ENCODE measurements at regions not wholly inside any gene's neighbourhood (a gene's known extent, or its start where the extent isn't known, plus 50 kb on each side); places are given as distances from the start of the nearest gene placed in this dataset.
"Not testable (repeated sequence)": the region's sequence is repeated elsewhere in the genome, so short reads cannot be mapped to it uniquely, and the experiment has no call there.

DNA sequence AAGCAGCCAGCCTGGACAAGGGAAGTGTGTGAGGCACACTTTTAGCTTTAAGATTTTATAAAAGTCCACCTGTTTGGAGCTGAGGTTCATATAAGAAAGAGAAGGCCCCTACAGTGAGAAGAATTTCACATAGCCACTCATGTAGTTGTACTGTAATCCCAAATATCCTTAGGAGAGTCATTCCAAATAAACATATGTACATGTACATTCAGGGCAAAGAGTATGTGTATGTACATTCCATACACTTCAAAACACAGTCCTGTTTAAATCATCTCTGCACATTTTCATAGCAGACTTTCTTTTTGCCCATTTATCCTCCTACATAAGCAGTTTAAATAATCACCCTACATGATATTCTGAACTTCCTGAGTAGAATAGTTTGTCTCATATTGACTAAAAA, 87.6 kb downstream of the GPR65 start:
- TF ChIP-seq CTCF (IDR thresholded peaks at IDR 0.05; ENCODE audit: insufficient read depth, low read depth, low read length) = no peak
- no peak for DNase-seq (ENCODE audit: low read depth)
- no peak overlapping the region for H3K4me3 ChIP-seq (ENCODE audit: low read depth, low read length)

DNA sequence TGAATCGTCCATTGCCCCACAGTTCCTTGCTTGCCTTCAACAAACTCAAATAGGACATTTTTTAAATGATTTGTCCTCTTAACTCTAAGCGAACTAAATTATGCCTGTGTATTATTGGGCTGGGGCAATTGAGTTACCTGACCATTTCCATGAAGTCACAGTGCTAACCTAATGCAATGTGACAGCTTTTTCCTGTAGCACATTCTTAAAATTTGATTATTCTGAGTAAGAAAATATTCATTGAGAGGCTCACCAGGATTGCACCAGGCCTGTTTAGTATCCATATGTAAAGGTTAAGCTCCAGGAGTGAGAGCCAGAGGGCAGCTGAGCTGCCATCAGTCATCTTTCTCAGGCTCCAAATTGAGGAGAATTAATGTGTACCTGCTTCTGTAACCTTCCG, 90.9 kb downstream of the GPR65 start:
- DNase-seq (ENCODE audit: low read depth) = no peak
- no peak overlapping the region for H3K4me3 ChIP-seq (ENCODE audit: low read depth, low read length)
- no peak for TF ChIP-seq CTCF (IDR thresholded peaks at IDR 0.05; ENCODE audit: insufficient read depth, low read depth, low read length)

DNA sequence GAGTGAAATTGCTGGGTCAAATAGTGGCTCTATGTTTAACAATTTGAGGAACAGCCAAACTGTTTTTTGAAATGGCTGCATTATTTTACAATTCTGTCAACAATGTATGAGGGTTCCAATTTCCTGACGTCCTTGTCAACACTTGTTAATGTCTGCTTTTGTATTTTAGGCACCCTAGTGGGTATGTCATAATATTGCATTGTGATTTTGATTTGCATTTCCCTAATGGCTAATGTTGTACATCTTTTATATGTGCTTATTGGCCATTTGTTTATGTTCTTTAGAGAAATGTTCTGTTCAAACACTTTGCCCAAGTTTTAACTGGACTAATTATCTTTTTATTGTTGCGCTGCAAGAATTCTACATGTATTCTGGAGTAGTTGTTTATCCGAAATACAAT, 93.2 kb downstream of the GPR65 start:
- no peak for TF ChIP-seq CTCF (IDR thresholded peaks at IDR 0.05; ENCODE audit: insufficient read depth, low read depth, low read length)
- no peak for DNase-seq (ENCODE audit: low read depth)
- H3K4me3 ChIP-seq (ENCODE audit: low read depth, low read length) = no peak overlapping the region

GRCh38 chr14:88104710-88105109, 99.8 kb downstream of the GPR65 start:
- DNase-seq (ENCODE audit: low read depth) = no peak
- H3K4me3 ChIP-seq (ENCODE audit: low read depth, low read length) = no peak overlapping the region
- TF ChIP-seq CTCF (IDR thresholded peaks at IDR 0.05; ENCODE audit: insufficient read depth, low read depth, low read length) = no peak

GRCh38 chr14:88106377-88106776, 101.4 kb downstream of the GPR65 start:
- H3K4me3 ChIP-seq (ENCODE audit: low read depth, low read length) = no peak overlapping the region
- DNase-seq (ENCODE audit: low read depth) = no peak
- no peak for TF ChIP-seq CTCF (IDR thresholded peaks at IDR 0.05; ENCODE audit: insufficient read depth, low read depth, low read length)

DNA sequence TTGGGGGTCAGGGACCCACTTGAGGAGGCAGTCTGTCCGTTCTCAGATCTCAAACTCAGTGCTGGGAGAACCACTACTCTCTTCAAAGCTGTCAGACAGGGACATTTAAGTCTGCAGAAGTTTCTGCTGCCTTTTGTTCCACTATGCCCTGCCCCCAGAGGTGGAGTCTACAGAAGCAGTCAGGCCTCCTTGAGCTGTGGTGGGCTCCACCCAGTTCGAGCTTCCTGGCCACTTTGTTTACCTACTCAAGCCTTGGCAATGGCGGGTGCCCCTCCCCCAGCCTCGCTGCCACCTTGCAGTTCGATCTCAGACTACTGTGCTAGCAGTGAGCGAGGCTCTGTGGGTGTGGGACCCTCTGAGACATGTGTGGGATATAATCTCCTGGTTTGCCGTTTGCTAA, 122.7 kb downstream of the GPR65 start:
- DNase-seq (ENCODE audit: low read depth); H3K4me3 ChIP-seq (ENCODE audit: low read depth, low read length): not testable (repeated sequence)

GRCh38 chr14:88128816-88129215, 123.9 kb downstream of the GPR65 start:
- no peak for TF ChIP-seq CTCF (IDR thresholded peaks at IDR 0.05; ENCODE audit: insufficient read depth, low read depth, low read length)
- no peak for DNase-seq (ENCODE audit: low read depth)
- no peak overlapping the region for H3K4me3 ChIP-seq (ENCODE audit: low read depth, low read length)
